H9 (cell line): ENCODE measurements at regions not wholly inside any gene's neighbourhood (a gene's known extent, or its start where the extent isn't known, plus 50 kb on each side); places are given as distances from the start of the nearest gene placed in this dataset.

Experiments
- DNase-seq: peaks from one replicate; pipeline ENCODE4 v3.0.0-alpha.2; 2017
- H2AFZ ChIP-seq: one replicate; pipeline ENCODE4 v1.6.1; 2013; ENCODE audit warnings: mild to moderate bottlenecking, low read length, control low read depth, moderate library complexity
- H2AK5ac ChIP-seq: 2 replicates; pipeline ENCODE4 v1.6.1; 2013; ENCODE audit warnings: low read length, control low read depth, mixed read lengths; ENCODE audit not compliant: insufficient read length
- H2BK120ac ChIP-seq: one replicate; pipeline ENCODE4 v1.6.1; 2013; ENCODE audit warnings: low read depth, mild to moderate bottlenecking, low read length, control low read depth, inconsistent platforms; ENCODE audit not compliant: poor library complexity, severe bottlenecking
- H2BK12ac ChIP-seq: 2 replicates; pipeline ENCODE4 v1.6.1; 2013; ENCODE audit warnings: low read length, control low read depth, mixed read lengths, low read depth; ENCODE audit not compliant: insufficient read length
- H2BK15ac ChIP-seq: 2 replicates; pipeline ENCODE4 v1.6.1; 2013; ENCODE audit warnings: low read depth, low read length, control low read depth
- H2BK20ac ChIP-seq: one replicate; pipeline ENCODE4 v1.6.1; 2013; ENCODE audit warnings: low read depth, mild to moderate bottlenecking, low read length, control low read depth, inconsistent platforms; ENCODE audit not compliant: poor library complexity, severe bottlenecking
- H2BK5ac ChIP-seq: 2 replicates; pipeline ENCODE4 v1.6.1; 2013; ENCODE audit warnings: low read length, control low read depth, mixed read lengths; ENCODE audit not compliant: insufficient read length
- H3K14ac ChIP-seq: 2 replicates; pipeline ENCODE4 v1.6.1; 2013; ENCODE audit warnings: low read length, control low read depth; ENCODE audit not compliant: insufficient read depth
- H3K18ac ChIP-seq: 2 replicates; pipeline ENCODE4 v1.6.1; 2013; ENCODE audit warnings: low read depth, mild to moderate bottlenecking, mixed read lengths, low read length, control low read depth; ENCODE audit not compliant: insufficient read length
- H3K23ac ChIP-seq: 2 replicates; pipeline ENCODE4 v1.6.1; 2013; ENCODE audit warnings: low read length, control low read depth, mixed read lengths, low read depth; ENCODE audit not compliant: insufficient read length
- H3K23me2 ChIP-seq: 2 replicates; pipeline ENCODE4 v1.6.1; 2013; ENCODE audit warnings: low read depth, mild to moderate bottlenecking, mixed read lengths, low read length, control low read depth; ENCODE audit not compliant: insufficient read length, poor library complexity, severe bottlenecking
- H3K27ac ChIP-seq: 2 replicates; pipeline ENCODE4 v1.5.1; 2013; ENCODE audit warnings: low read length, control low read depth, mixed read lengths, low read depth; ENCODE audit not compliant: insufficient read length
- H3K27me3 ChIP-seq: 2 replicates; pipeline ENCODE4 v1.6.1; 2013; ENCODE audit warnings: low read length, control low read depth, inconsistent platforms; ENCODE audit not compliant: insufficient read depth
- H3K4ac ChIP-seq: 2 replicates; pipeline ENCODE4 v1.6.1; 2013; ENCODE audit warnings: low read depth, mild to moderate bottlenecking, control low read depth, inconsistent platforms, low read length, moderate library complexity
- H3K4me1 ChIP-seq: 2 replicates; pipeline ENCODE4 v1.6.1; 2013; ENCODE audit warnings: low read length, control low read depth, inconsistent platforms; ENCODE audit not compliant: insufficient read depth
- H3K4me2 ChIP-seq: 2 replicates; pipeline ENCODE4 v1.6.1; 2013; ENCODE audit warnings: low read length, control low read depth, mixed read lengths; ENCODE audit not compliant: insufficient read length, insufficient read depth
- H3K56ac ChIP-seq: 2 replicates; pipeline ENCODE4 v1.6.1; 2013; ENCODE audit warnings: low read depth, mild to moderate bottlenecking, mixed read lengths, low read length, control low read depth; ENCODE audit not compliant: insufficient read length
- H3K79me1 ChIP-seq: 2 replicates; pipeline ENCODE4 v1.6.1; 2013; ENCODE audit warnings: low read depth, mild to moderate bottlenecking, moderate library complexity, low read length, control low read depth, inconsistent platforms; ENCODE audit not compliant: insufficient read depth, poor library complexity, severe bottlenecking
- H3K79me2 ChIP-seq: 2 replicates; pipeline ENCODE4 v1.6.1; 2013; ENCODE audit warnings: low read length, control low read depth, inconsistent platforms; ENCODE audit not compliant: insufficient read depth
- H3K9ac ChIP-seq: 2 replicates; pipeline ENCODE4 v1.6.1; 2013; ENCODE audit warnings: low read length, control low read depth, mixed read lengths; ENCODE audit not compliant: insufficient read length; ENCODE audit errors: extremely low read depth
- H3K9me3 ChIP-seq: one replicate; pipeline ENCODE4 v1.6.1; 2013; ENCODE audit warnings: low read depth, low read length, inconsistent platforms; ENCODE audit not compliant: control insufficient read depth
- H3T11ph ChIP-seq: one replicate; pipeline ENCODE4 v1.6.1; 2013; ENCODE audit warnings: mild to moderate bottlenecking, low read length, control low read depth, inconsistent platforms
- H4K20me1 ChIP-seq: one replicate; pipeline ENCODE4 v1.6.1; 2013; ENCODE audit not compliant: control insufficient read depth, insufficient read length, insufficient read depth
- H4K5ac ChIP-seq: 2 replicates; pipeline ENCODE4 v1.6.1; 2013; ENCODE audit warnings: low read depth, mild to moderate bottlenecking, mixed read lengths, low read length, control low read depth; ENCODE audit not compliant: insufficient read length
- H4K8ac ChIP-seq: replicated peaks from 2 replicates; pipeline ENCODE4 v1.6.1; 2013; ENCODE audit warnings: low read length, control low read depth, mixed read lengths, low read depth; ENCODE audit not compliant: insufficient read length
- H4K91ac ChIP-seq: 2 replicates; pipeline ENCODE4 v1.6.1; 2013; ENCODE audit warnings: low read depth, mild to moderate bottlenecking, moderate library complexity, mixed read lengths, low read length, control low read depth; ENCODE audit not compliant: insufficient read length
- H3K27ac Mint-ChIP-seq, 3 experiments: 2 replicates in 2 of 3; 3 replicates in 1 of 3; pipeline ENCODE4 v1.8.0; 2020 to 2021; ENCODE audit warnings: mixed read lengths in 3 of 3, mild to moderate bottlenecking in 1 of 3, moderate library complexity in 1 of 3
- H3K27me3 Mint-ChIP-seq: 2 replicates; pipeline ENCODE4 v1.8.0; 2021; ENCODE audit warnings: low read depth, mild to moderate bottlenecking, moderate library complexity, mixed read lengths
- H3K36me3 Mint-ChIP-seq, 3 experiments: 2 replicates in 2 of 3; 3 replicates in 1 of 3; pipeline ENCODE4 v1.8.0; 2020 to 2021; ENCODE audit warnings: low read depth in 3 of 3, mixed read lengths in 3 of 3; ENCODE audit not compliant: insufficient read depth in 1 of 3
- H3K4me1 Mint-ChIP-seq, 2 experiments: 2 replicates each; pipeline ENCODE4 v1.8.0; 2020; ENCODE audit warnings: mixed read lengths in 2 of 2
- H3K4me3 Mint-ChIP-seq, 2 experiments: 2 replicates in 1 of 2; 3 replicates in 1 of 2; pipeline ENCODE4 v1.8.0; 2020 to 2021; ENCODE audit warnings: mild to moderate bottlenecking in 2 of 2, mixed read lengths in 2 of 2, moderate library complexity in 1 of 2
- H3K9me3 Mint-ChIP-seq, 2 experiments: 2 replicates in 1 of 2; 3 replicates in 1 of 2; pipeline ENCODE4 v1.8.0; 2020; ENCODE audit warnings: mild to moderate bottlenecking in 2 of 2, mixed read lengths in 2 of 2, moderate library complexity in 1 of 2
- CTCF ChIP-seq: fragments of 200-600 bp; sonication (generic); conservative IDR thresholded peaks from 3 replicates; pipeline ENCODE4 v1.8.0; 2021; ENCODE audit warnings: antibody characterized with exemption, mild to moderate bottlenecking
- WGBS: extraction: QIAGEN DNeasy Blood & Tissue Kit; methylation state at CpG from one replicate; pipeline ENCODE4 v1.1.7; 2013; ENCODE audit warnings: missing lambda C conversion rate, low lambda C conversion rate, mixed read lengths; ENCODE audit not compliant: insufficient read length; ENCODE audit errors: extremely low coverage; 5-methylcytosine and 5-hydroxymethylcytosine counted together

- no peak for DNase-seq
- Histone ChIP-seq H4K91ac (no peak overlapping the region), H4K8ac (no peak overlapping the region), H3K9me3 (no peaks in the 10 kb centered on the region), H3K79me2 (no peaks in the 10 kb centered on the region), H4K5ac (no peak overlapping the region), H3K23ac (no peak overlapping the region), H3K79me1 (no peaks in the 10 kb centered on the region), H4K20me1 (no peaks in the 10 kb centered on the region), H3T11ph (no peak overlapping the region), H2BK20ac (no peak overlapping the region), H2AFZ (no peak overlapping the region), H3K9ac (no peak overlapping the region), H2BK15ac (no peak overlapping the region), H3K4me2 (no peak overlapping the region), H3K56ac (no peak overlapping the region), H3K18ac (no peak overlapping the region), H3K27ac (no peak overlapping the region), H3K27me3 (no peaks in the 10 kb centered on the region), H3K23me2 (no peaks in the 10 kb centered on the region), H3K4ac (no peak overlapping the region), H2AK5ac (no peak overlapping the region), H2BK120ac (no peak overlapping the region), H2BK5ac (no peak overlapping the region), H3K14ac (no peak overlapping the region), H2BK12ac (no peak overlapping the region), H3K4me1 (no peaks in the 10 kb centered on the region)
- H3K4me3 Mint-ChIP-seq = no peak overlapping the region
- H3K27ac Mint-ChIP-seq = no peak overlapping the region
- no CpG with 5 or more reads among the region's 3 CpGs for WGBS
- H3K9me3 Mint-ChIP-seq = peaks cover 16 to 26% of the 10 kb centered on the region in 2 experiments
- no peak for TF ChIP-seq CTCF
- peaks cover 6% of the 10 kb centered on the region for H3K27me3 Mint-ChIP-seq
- peaks cover 2 to 6% (median 4%) of the 10 kb centered on the region in 3 experiments; a peak in 4 of 7 replicates for H3K36me3 Mint-ChIP-seq
- peaks cover 0 to 2% of the 10 kb centered on the region in 2 experiments; a peak in 2 of 4 replicates for H3K4me1 Mint-ChIP-seq
Measured at GRCh38 chr16:54353097-54353496, 66.5 kb upstream of the IRX3 start.
